ENCODE measurements at regions not wholly inside any gene's neighbourhood (a gene's known extent, or its start where the extent isn't known, plus 50 kb on each side); places are given as distances from the start of the nearest gene placed in this dataset.

DNA sequence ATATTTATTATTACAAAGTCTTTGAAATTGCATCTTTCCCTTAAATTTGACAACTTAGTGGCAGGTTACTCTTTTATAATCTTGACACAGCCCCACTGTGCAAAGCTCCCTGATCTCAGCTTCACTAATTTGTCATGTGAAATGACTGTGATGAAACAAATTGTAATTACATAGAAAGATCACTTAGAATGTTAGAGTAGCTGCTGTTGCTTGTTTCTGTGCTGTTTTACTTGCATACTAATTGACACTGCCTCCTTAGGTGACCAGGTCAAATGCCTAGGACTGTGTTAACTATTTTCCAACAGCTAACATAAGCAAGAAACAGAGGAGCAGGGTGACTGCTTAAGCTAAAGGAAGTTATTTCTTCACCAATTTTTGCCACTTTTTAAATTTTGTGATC, 211.3 kb downstream of the ZNF326 start:
- H3K27me3 ChIP-seq (ENCODE audit: control insufficient read depth, insufficient read depth, low read length) = no peaks in the 10 kb centered on the region
- H3K4me1 ChIP-seq (ENCODE audit: control insufficient read depth, insufficient read depth, low read length, poor library complexity, severe bottlenecking) = no peaks in the 10 kb centered on the region
- Mint-ChIP-seq H3K27ac (no peak overlapping the region), H3K36me3 (no peaks in the 10 kb centered on the region), H3K27me3 (no peaks in the 10 kb centered on the region), H3K9me3 (peaks cover 0 to 1% (median 0%) of the 10 kb centered on the region in 7 donors), H3K4me3 (no peak overlapping the region), H3K4me1 (no peaks in the 10 kb centered on the region)
- H3K9me3 ChIP-seq (ENCODE audit: control insufficient read depth in 2 of 2, low read length in 2 of 2) = no peaks in the 10 kb centered on the region
- no peak for DNase-seq
- ATAC-seq (ENCODE audit: low read depth in 2 of 2) = no peak
- H3K4me3 ChIP-seq (ENCODE audit: low read depth, low read length) = no peak overlapping the region
- no peaks in the 10 kb centered on the region for H3K36me3 ChIP-seq (ENCODE audit: control insufficient read depth, insufficient read depth, low read length)
- no peak overlapping the region for H3K27ac ChIP-seq (ENCODE audit: insufficient read depth, low read length, poor library complexity, severe bottlenecking)

DNA sequence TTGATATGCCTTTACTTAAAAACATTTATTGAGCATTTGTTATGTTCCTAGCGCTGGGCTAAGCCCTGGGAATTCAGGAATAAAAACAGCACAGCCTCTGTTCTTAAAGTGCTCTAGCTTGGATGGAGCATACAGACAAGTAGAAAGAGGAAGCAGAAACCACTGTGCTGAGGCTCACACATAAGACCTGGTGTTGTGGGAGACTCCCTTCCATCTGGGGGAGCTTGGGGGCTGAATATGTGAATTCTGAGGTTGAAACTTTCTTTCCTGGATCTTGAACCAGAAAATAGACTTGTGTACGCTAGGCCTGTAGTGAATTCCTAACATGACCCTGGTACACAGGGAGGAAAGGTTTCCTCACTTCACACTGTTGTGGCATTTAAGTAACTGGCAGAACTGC, 209.9 kb downstream of the ZNF326 start:
- Mint-ChIP-seq H3K4me3 (no peak overlapping the region), H3K4me1 (no peaks in the 10 kb centered on the region), H3K9me3 (no peaks in the 10 kb centered on the region), H3K27ac (no peak overlapping the region), H3K36me3 (no peaks in the 10 kb centered on the region), H3K27me3 (peaks cover 6% of the 10 kb centered on the region)
- no peaks in the 10 kb centered on the region for H3K36me3 ChIP-seq (ENCODE audit: control insufficient read depth, insufficient read depth, low read length)
- H3K9me3 ChIP-seq (ENCODE audit: control insufficient read depth in 2 of 2, low read length in 2 of 2) = no peaks in the 10 kb centered on the region
- no peaks in the 10 kb centered on the region for H3K4me1 ChIP-seq (ENCODE audit: control insufficient read depth, insufficient read depth, low read length, poor library complexity, severe bottlenecking)
- no peak overlapping the region for H3K27ac ChIP-seq (ENCODE audit: insufficient read depth, low read length, poor library complexity, severe bottlenecking)
- H3K27me3 ChIP-seq (ENCODE audit: control insufficient read depth, insufficient read depth, low read length) = no peaks in the 10 kb centered on the region
- H3K4me3 ChIP-seq (ENCODE audit: low read depth, low read length) = no peak overlapping the region
- DNase-seq (no peak), ATAC-seq (ENCODE audit: low read depth in 2 of 2) (no peak)

DNA sequence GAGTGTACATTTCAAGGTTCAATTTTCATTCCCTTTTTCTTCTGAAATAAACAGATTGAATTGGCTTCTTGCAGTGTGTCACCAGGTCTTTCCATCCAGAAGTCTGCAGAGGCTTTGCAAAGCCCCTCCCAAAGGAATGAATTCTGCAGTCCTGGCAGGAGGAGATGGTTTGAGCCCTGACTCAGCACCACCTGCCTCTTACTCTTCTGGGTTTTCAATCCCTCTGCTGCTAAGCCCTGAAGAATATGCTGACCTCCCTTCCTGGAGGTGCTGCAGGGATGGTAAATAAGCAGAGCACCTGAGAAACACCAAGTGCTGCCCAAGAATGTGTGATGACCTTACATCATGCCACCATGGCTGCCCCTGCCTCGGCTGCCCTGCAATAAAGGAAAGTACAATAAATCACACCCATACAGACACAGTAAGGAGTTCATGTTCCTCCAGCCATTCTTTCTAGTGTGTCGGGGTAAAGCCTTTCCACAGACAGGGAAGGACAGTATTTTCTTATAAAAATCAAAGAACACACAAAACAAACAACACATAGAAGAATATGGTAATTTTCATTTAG, 209.2 kb downstream of the ZNF326 start:
- Mint-ChIP-seq H3K9me3 (no peaks in the 10 kb centered on the region), H3K4me3 (no peak overlapping the region), H3K27me3 (peaks cover 6% of the 10 kb centered on the region), H3K4me1 (no peaks in the 10 kb centered on the region), H3K27ac (no peak overlapping the region), H3K36me3 (no peaks in the 10 kb centered on the region)
- Histone ChIP-seq H3K4me1 (ENCODE audit: control insufficient read depth, insufficient read depth, low read length, poor library complexity, severe bottlenecking) (no peaks in the 10 kb centered on the region), H3K9me3 (ENCODE audit: control insufficient read depth in 2 of 2, low read length in 2 of 2) (no peaks in the 10 kb centered on the region), H3K36me3 (ENCODE audit: control insufficient read depth, insufficient read depth, low read length) (no peaks in the 10 kb centered on the region), H3K27ac (ENCODE audit: insufficient read depth, low read length, poor library complexity, severe bottlenecking) (no peak overlapping the region), H3K4me3 (ENCODE audit: low read depth, low read length) (no peak overlapping the region), H3K27me3 (ENCODE audit: control insufficient read depth, insufficient read depth, low read length) (no peaks in the 10 kb centered on the region)
- DNase-seq = no peak
- ATAC-seq (ENCODE audit: low read depth in 2 of 2) = no peak

DNA sequence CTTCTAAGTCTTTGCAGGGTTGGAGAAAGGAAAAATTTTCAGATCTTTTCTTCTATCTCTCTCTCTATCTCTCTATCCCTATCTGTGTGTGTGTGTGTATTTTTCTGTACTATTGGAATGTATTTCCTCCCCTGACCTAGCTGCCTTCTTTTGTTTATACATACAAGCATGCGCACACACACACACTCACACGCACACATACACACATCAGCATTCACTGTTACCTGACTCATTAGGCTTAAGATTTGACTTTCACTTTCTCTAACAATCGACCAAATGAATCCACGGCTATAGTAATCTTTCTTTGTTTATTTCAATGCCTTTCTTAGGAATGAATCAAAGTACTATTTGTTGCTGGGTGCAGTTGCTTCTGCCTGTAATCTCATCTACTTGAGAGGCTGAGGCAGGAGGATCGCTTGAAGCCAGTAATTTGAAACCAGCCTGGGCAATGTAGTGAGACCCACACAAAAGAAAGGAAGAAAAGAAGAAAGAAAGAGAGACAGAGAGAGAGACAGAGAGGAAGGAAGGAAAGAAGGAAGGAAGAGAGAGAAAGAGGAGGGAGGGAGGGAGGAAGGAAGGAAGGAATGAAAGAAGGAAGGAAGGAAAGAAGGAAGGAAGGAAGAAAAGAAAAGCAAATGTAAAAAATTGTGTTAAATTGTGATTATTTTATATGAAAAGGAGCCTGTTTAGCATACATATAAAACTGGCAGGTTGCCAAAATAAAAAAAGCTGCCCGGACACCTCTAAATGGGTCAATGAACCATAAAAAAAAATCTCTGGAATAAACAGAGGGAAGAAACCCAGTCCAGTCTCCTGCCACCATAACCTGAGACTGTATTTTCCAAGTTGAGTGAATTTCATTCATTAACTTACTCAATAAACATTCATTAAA, 206.8 kb downstream of the ZNF326 start:
- no peaks in the 10 kb centered on the region for H3K36me3 ChIP-seq (ENCODE audit: control insufficient read depth, insufficient read depth, low read length)
- Mint-ChIP-seq H3K27ac (no peak overlapping the region), H3K27me3 (peaks cover 6% of the 10 kb centered on the region), H3K4me3 (no peak overlapping the region), H3K4me1 (no peaks in the 10 kb centered on the region), H3K36me3 (no peaks in the 10 kb centered on the region), H3K9me3 (no peaks in the 10 kb centered on the region)
- ATAC-seq (ENCODE audit: low read depth in 2 of 2) (no peak), DNase-seq (no peak)
- H3K4me3 ChIP-seq (ENCODE audit: low read depth, low read length) = no peak overlapping the region
- no peaks in the 10 kb centered on the region for H3K9me3 ChIP-seq (ENCODE audit: control insufficient read depth in 2 of 2, low read length in 2 of 2)
- no peaks in the 10 kb centered on the region for H3K27me3 ChIP-seq (ENCODE audit: control insufficient read depth, insufficient read depth, low read length)
- no peaks in the 10 kb centered on the region for H3K4me1 ChIP-seq (ENCODE audit: control insufficient read depth, insufficient read depth, low read length, poor library complexity, severe bottlenecking)
- no peak overlapping the region for H3K27ac ChIP-seq (ENCODE audit: insufficient read depth, low read length, poor library complexity, severe bottlenecking)

DNA sequence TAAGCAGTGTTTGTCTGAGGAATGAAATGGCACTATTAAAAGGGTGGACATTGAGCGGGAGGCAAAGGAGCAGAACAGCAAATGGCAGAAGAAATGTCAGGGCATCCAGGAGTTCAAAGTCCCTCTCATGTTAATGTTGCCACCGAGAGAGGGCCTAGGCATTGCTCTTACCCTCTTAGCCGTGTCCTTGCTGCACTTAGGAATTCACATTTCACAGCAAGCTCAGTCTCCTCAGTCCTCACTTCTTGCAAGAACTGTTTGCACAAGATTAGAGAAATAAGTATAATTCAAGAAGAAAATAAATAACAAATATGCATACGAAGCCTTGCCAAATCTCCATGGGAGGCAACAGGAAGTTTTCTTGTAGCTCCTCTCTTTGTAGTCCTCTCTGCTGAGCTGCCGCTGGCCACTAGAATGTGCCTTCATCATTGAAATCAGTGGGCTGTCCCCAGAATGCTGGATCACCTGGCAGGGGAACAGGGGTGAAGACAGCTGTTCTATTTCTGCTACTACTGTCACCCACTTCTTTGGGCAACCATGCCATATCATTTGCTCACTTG, 205.8 kb downstream of the ZNF326 start:
- DNase-seq (no peak), ATAC-seq (ENCODE audit: low read depth in 2 of 2) (no peak)
- no peak overlapping the region for H3K27ac ChIP-seq (ENCODE audit: insufficient read depth, low read length, poor library complexity, severe bottlenecking)
- H3K4me1 ChIP-seq (ENCODE audit: control insufficient read depth, insufficient read depth, low read length, poor library complexity, severe bottlenecking) = no peaks in the 10 kb centered on the region
- Mint-ChIP-seq H3K27ac (no peak overlapping the region), H3K36me3 (no peaks in the 10 kb centered on the region), H3K9me3 (no peaks in the 10 kb centered on the region), H3K27me3 (peaks cover 10% of the 10 kb centered on the region), H3K4me3 (no peak overlapping the region), H3K4me1 (no peaks in the 10 kb centered on the region)
- H3K9me3 ChIP-seq (ENCODE audit: control insufficient read depth in 2 of 2, low read length in 2 of 2) = no peaks in the 10 kb centered on the region
- H3K36me3 ChIP-seq (ENCODE audit: control insufficient read depth, insufficient read depth, low read length) = no peaks in the 10 kb centered on the region
- H3K4me3 ChIP-seq (ENCODE audit: low read depth, low read length) = no peak overlapping the region
- H3K27me3 ChIP-seq (ENCODE audit: control insufficient read depth, insufficient read depth, low read length) = no peaks in the 10 kb centered on the region

DNA sequence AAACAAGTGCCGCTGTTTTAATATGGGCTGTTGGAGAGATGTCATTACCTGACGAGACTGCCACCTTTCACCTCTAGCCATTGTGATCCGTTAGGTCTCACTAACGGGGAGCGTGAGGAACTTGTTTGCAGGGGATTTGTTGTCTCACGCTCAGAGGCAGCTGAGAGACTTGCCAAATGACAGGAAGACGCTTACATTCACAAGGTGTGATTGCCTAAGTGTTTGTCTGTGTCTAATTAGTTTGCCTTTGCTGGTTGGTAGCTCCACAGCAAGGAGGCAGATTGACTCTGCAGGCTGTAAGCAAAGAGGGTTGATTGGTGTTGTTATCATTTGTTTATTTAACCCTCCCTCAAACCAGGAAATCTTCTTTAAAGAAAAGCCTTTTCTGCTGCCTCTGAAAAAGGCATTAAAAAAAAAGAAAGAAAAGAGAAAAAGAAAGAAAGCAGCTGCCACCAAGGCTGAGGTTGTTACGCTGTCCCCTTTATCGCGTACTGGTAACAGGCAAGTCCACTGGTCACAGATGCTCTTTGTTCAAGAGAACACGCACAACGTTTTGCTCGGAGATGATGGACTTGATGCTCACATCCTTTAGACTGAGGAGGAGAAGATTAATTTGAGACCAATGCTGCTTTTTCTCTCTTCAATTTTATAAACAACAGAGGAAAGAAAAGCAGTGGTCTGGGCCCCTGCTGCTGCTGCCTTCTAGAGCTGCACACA, 203.9 kb downstream of the ZNF326 start:
- H3K9me3 ChIP-seq (ENCODE audit: control insufficient read depth in 2 of 2, low read length in 2 of 2) = no peaks in the 10 kb centered on the region
- ATAC-seq (ENCODE audit: low read depth in 2 of 2) = no peak
- Mint-ChIP-seq H3K36me3 (no peaks in the 10 kb centered on the region), H3K27ac (no peak overlapping the region), H3K9me3 (no peaks in the 10 kb centered on the region), H3K4me3 (no peak overlapping the region), H3K27me3 (peaks cover 10% of the 10 kb centered on the region), H3K4me1 (no peaks in the 10 kb centered on the region)
- no peaks in the 10 kb centered on the region for H3K36me3 ChIP-seq (ENCODE audit: control insufficient read depth, insufficient read depth, low read length)
- DNase-seq = no peak
- no peak overlapping the region for H3K27ac ChIP-seq (ENCODE audit: insufficient read depth, low read length, poor library complexity, severe bottlenecking)
- no peak overlapping the region for H3K4me3 ChIP-seq (ENCODE audit: low read depth, low read length)
- no peaks in the 10 kb centered on the region for H3K27me3 ChIP-seq (ENCODE audit: control insufficient read depth, insufficient read depth, low read length)
- H3K4me1 ChIP-seq (ENCODE audit: control insufficient read depth, insufficient read depth, low read length, poor library complexity, severe bottlenecking) = no peaks in the 10 kb centered on the region

DNA sequence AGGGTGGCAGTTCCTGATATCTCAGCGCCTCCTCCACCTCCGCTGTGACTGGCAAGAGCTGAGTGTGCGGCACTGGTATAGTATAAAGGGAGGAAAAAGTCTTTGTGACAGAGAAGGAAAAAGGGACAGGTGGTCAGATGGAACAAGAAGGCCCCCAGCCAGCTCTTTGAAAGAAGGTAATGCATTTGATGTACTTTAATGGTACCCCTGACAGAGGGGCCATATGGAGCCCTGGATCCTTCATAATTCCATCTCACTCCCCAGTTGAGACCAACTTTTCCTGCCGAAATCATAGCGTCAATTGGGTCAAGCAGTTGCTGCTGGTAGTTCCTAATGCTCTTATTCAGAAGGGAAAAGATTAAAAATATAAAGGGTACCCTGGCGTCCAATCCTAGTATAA, 198.2 kb downstream of the ZNF326 start:
- Mint-ChIP-seq H3K27ac (no peak overlapping the region), H3K9me3 (no peaks in the 10 kb centered on the region), H3K27me3 (peaks cover 4% of the 10 kb centered on the region), H3K36me3 (no peaks in the 10 kb centered on the region), H3K4me3 (no peak overlapping the region), H3K4me1 (no peaks in the 10 kb centered on the region)
- Histone ChIP-seq H3K4me3 (ENCODE audit: low read depth, low read length) (no peak overlapping the region), H3K36me3 (ENCODE audit: control insufficient read depth, insufficient read depth, low read length) (no peaks in the 10 kb centered on the region), H3K4me1 (ENCODE audit: control insufficient read depth, insufficient read depth, low read length, poor library complexity, severe bottlenecking) (no peaks in the 10 kb centered on the region), H3K27me3 (ENCODE audit: control insufficient read depth, insufficient read depth, low read length) (peaks cover 6% of the 10 kb centered on the region), H3K27ac (ENCODE audit: insufficient read depth, low read length, poor library complexity, severe bottlenecking) (no peak overlapping the region), H3K9me3 (ENCODE audit: control insufficient read depth in 2 of 2, low read length in 2 of 2) (no peaks in the 10 kb centered on the region)
- no peak for ATAC-seq (ENCODE audit: low read depth in 2 of 2)
- no peak for DNase-seq
